ENCODE measurements at regions not wholly inside any gene's neighbourhood (a gene's known extent, or its start where the extent isn't known, plus 50 kb on each side); places are given as distances from the start of the nearest gene placed in this dataset.

DNA sequence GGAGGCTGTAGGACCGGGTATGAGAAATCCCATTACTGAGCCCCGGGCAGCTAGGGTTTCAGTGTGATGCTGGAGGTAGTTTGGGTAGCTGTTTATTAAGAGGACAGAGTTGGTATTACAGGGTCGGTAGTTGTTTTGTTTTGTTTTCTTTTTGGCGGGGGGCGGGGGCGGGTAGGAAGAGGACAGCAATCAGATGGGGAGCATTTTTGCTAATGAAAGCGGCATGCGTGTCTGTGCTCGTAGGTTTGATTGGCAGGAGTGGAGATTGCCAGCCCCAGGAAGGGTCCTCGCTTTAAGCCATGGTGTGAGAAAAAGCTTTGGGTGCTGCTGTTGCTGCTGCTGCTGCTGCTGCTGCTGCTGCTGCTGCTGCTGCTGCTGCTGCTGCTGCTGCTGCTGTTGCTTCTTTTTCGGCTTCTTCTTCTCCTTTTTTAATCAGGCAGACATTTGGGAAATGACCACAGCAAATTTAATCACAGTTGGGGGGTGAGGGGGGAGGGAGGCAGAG is 498.5 kb upstream of the ZFHX3 start:
- Histone ChIP-seq H3K27ac (no peak overlapping the region), H3K9me3 (no peaks in the 10 kb centered on the region), H3K4me3 (no peak overlapping the region), H3K36me3 (no peaks in the 10 kb centered on the region), H3K27me3 (peaks cover 0 to 6% of the 10 kb centered on the region in 2 donors), H3K4me1 (no peaks in the 10 kb centered on the region)
- DNase-seq: no peak
- TF ChIP-seq, protein P1, sequence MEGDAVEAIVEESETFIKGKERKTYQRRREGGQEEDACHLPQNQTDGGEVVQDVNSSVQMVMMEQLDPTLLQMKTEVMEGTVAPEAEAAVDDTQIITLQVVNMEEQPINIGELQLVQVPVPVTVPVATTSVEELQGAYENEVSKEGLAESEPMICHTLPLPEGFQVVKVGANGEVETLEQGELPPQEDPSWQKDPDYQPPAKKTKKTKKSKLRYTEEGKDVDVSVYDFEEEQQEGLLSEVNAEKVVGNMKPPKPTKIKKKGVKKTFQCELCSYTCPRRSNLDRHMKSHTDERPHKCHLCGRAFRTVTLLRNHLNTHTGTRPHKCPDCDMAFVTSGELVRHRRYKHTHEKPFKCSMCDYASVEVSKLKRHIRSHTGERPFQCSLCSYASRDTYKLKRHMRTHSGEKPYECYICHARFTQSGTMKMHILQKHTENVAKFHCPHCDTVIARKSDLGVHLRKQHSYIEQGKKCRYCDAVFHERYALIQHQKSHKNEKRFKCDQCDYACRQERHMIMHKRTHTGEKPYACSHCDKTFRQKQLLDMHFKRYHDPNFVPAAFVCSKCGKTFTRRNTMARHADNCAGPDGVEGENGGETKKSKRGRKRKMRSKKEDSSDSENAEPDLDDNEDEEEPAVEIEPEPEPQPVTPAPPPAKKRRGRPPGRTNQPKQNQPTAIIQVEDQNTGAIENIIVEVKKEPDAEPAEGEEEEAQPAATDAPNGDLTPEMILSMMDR (IDR thresholded peaks at IDR 0.05): no peak
- TF ChIP-seq POLR2A (IDR thresholded peaks at IDR 0.05): no peak

DNA sequence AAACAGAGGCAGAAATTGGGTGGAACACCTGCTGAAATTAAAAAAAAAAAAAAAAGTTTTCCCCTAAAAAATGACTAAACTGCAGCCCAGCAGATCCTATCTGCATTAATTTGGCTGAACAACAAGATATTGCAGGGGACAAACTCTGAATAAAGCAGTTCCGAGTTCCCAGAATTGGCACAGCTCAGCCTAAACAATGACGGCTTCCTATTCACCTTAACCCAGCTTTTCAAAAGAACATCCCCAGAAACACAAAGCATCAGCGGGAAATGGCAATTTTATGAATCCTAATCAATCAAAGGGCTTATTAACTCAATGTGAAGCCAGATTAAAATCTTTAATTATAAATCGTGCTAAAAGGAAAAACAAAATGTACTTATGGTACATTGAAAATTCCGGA is 497.8 kb upstream of the ZFHX3 start:
- Histone ChIP-seq H3K4me3 (no peak overlapping the region), H3K27me3 (peaks cover 0 to 6% of the 10 kb centered on the region in 2 donors)
- no peak for DNase-seq

DNA sequence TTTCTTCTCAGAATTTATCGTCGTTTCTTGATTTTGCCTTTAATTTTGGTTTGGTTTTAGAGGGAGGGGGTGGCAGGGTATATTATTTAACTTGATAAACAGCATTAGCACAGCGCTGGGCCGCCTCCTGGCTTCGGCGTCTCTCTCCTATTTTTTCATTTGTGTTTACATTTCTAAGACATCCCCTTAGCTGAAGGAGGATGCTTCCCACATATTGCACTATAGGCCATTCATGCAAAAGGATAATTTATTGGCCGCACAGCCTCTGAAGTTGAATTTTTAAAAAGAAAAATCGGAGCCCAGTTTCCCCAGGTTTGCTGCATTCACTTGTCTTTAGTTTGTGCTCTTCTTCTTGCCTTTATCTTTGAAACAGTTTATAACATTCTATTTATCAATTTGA is 497.4 kb upstream of the ZFHX3 start:
- TF ChIP-seq POLR2A (IDR thresholded peaks at IDR 0.05): no peak
- TF ChIP-seq, protein P1 (IDR thresholded peaks at IDR 0.05): no peak
- Histone ChIP-seq H3K9me3 (no peaks in the 10 kb centered on the region), H3K4me1 (no peaks in the 10 kb centered on the region), H3K36me3 (no peaks in the 10 kb centered on the region), H3K27me3 (peaks cover 0 to 6% of the 10 kb centered on the region in 2 donors), H3K27ac (no peak overlapping the region), H3K4me3 (no peak overlapping the region)
- DNase-seq: no peak

More for the DNA sequence above, 497.8 kb upstream of the ZFHX3 start:
- no peak for TF ChIP-seq POLR2A (IDR thresholded peaks at IDR 0.05)
- TF ChIP-seq, protein P1 (IDR thresholded peaks at IDR 0.05): no peak
- no peaks in the 10 kb centered on the region for H3K4me1 ChIP-seq
- no peaks in the 10 kb centered on the region for H3K9me3 ChIP-seq
- no peak overlapping the region for H3K27ac ChIP-seq
- no peaks in the 10 kb centered on the region for H3K36me3 ChIP-seq

DNA sequence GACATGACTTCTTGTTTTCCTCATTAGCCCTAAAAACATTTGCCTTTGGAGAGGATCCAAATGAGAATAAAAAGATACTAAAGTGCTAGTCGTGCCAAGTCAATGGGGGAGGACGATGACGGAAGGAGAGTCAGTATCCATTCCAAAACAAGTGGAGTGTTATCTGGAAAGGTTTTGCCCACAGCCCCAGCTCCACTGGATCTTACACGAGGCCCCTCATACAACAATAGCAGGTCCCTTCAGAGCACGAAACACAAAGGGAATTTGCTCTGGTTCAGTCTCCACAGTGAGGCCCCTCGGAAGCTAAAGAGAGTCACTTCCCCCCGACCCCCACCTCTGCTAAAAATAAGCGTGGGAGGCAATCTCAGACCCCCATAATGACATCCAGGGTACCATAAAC is 496.9 kb upstream of the ZFHX3 start:
- Histone ChIP-seq H3K36me3 (no peaks in the 10 kb centered on the region), H3K4me1 (no peaks in the 10 kb centered on the region), H3K27ac (no peak overlapping the region), H3K9me3 (no peaks in the 10 kb centered on the region), H3K4me3 (no peak overlapping the region), H3K27me3 (peaks cover 0 to 6% of the 10 kb centered on the region in 2 donors)
- TF ChIP-seq, protein P1 (IDR thresholded peaks at IDR 0.05): no peak
- no peak for TF ChIP-seq POLR2A (IDR thresholded peaks at IDR 0.05)
- DNase-seq: no peak

DNA sequence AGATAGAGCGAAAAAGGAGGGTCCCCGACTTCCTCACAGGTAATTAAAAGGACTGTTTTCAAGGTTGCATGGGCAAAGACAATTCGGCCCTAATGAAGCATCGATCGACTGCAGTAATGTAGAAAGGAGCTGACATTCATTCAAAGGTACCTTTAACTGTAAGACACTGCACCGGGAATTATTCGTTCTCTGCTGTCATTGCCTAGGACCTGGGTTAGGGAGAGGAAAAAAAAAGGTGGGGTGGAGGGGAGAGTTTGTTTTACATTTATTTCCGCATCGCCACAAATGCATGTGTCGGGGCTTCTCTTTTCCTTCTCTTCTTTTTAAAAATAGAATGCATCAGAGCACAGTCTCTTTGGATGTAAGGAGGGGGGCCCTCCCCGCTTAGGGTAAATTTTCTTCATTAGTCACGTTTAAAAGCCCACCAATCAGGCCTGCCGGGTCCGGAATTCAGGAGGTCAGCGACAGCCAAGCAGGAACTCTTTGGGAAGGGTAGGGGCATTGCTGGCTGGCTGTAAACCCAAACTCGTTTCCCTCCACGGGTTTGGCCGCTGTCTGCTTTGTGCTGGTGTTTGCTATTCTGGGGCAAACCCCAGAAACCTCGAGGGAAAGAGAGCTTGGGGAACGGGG is 496.2 kb upstream of the ZFHX3 start:
- peaks cover 0 to 6% of the 10 kb centered on the region in 2 donors for H3K27me3 ChIP-seq
- no peak for DNase-seq

More for the DNA sequence above, 496.2 kb upstream of the ZFHX3 start:
- Histone ChIP-seq H3K36me3 (no peaks in the 10 kb centered on the region), H3K27ac (no peak overlapping the region), H3K4me3 (no peak overlapping the region), H3K4me1 (no peaks in the 10 kb centered on the region), H3K9me3 (no peaks in the 10 kb centered on the region)
- TF ChIP-seq, protein P1 (IDR thresholded peaks at IDR 0.05): no peak
